BE2C (cell line): ENCODE measurements at regions not wholly inside any gene's neighbourhood (a gene's known extent, or its start where the extent isn't known, plus 50 kb on each side); places are given as distances from the start of the nearest gene placed in this dataset.

Source experiments
- DNase-seq: peaks from one replicate; pipeline ENCODE4 v3.0.0-alpha.2; 2020
- H3K27me3 ChIP-seq: fragments of 250-450 bp; sonication (Bioruptor Pico); 2 replicates; pipeline ENCODE4 v1.5.1; 2020; ENCODE audit warnings: mild to moderate bottlenecking
- H3K36me3 ChIP-seq: fragments of 250-450 bp; sonication (Bioruptor Pico); 2 replicates; pipeline ENCODE4 v1.5.1; 2020; ENCODE audit warnings: mild to moderate bottlenecking
- H3K4me1 ChIP-seq: fragments of 250-450 bp; sonication (Bioruptor Pico); 2 replicates; pipeline ENCODE4 v1.5.1; 2020
- H3K4me3 ChIP-seq: 2 replicates; pipeline ENCODE4 v1.5.1; 2011; ENCODE audit warnings: low read depth, low read length
- H3K9me3 ChIP-seq: fragments of 250-450 bp; sonication (Bioruptor Pico); 2 replicates; pipeline ENCODE4 v1.5.1; 2020
- TF ChIP-seq, protein P1 (sequence below): IDR thresholded peaks from 2 replicates; pipeline ENCODE4 v1.5.1; 2012; ENCODE audit warnings: mild to moderate bottlenecking, low read depth, low read length

DNA sequence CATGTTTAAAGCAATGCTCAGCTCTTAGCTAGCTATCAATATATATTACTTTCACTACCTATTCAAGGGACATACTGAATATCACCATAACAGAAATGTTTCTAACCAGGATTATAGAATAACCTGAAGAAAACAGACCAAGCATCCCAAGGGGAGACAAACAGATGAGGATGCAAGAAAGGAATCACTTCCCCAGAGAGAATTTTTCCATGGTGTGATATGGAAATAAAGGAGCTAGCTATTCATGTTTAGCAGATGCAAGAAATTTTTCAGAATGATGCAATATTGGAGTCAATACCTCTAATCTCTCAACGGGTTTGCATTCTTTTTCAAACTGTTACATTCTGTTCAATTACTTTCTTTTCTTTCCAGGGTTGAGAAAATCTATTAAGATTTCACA is 538.9 kb upstream of the FLRT2 start:
- no peaks in the 10 kb centered on the region; the same call in 1 of the 2 replicates for H3K9me3 ChIP-seq
- no peaks in the 10 kb centered on the region for H3K36me3 ChIP-seq
- no peak overlapping the region for H3K4me3 ChIP-seq
- DNase-seq = no peak
- H3K4me1 ChIP-seq = no peaks in the 10 kb centered on the region
- no peaks in the 10 kb centered on the region for H3K27me3 ChIP-seq
- TF ChIP-seq, protein P1, sequence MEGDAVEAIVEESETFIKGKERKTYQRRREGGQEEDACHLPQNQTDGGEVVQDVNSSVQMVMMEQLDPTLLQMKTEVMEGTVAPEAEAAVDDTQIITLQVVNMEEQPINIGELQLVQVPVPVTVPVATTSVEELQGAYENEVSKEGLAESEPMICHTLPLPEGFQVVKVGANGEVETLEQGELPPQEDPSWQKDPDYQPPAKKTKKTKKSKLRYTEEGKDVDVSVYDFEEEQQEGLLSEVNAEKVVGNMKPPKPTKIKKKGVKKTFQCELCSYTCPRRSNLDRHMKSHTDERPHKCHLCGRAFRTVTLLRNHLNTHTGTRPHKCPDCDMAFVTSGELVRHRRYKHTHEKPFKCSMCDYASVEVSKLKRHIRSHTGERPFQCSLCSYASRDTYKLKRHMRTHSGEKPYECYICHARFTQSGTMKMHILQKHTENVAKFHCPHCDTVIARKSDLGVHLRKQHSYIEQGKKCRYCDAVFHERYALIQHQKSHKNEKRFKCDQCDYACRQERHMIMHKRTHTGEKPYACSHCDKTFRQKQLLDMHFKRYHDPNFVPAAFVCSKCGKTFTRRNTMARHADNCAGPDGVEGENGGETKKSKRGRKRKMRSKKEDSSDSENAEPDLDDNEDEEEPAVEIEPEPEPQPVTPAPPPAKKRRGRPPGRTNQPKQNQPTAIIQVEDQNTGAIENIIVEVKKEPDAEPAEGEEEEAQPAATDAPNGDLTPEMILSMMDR = no peak

DNA sequence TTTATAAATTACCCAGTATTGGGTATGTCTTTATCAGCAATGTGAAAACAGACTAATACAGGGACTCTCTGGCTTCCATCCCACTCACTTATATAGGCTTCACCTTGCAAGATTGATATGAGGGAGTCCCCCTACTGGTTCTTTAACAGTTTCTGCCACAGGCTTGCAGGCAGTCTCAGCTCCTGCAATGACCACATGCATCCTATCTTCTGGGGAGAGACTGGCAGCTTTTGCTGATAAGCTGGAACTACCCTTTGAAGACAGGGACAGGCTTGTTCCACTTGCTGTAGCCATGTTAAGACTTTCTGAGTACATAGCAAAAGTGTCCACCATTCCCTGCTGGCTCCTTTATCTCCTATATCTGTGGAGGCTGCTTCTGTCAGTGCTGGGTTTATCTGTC is 531.7 kb upstream of the FLRT2 start:
- no peak for DNase-seq
- Histone ChIP-seq H3K36me3 (no peaks in the 10 kb centered on the region), H3K4me3 (no peak overlapping the region), H3K9me3 (no peaks in the 10 kb centered on the region; the same call in none of the 2 replicates), H3K4me1 (no peaks in the 10 kb centered on the region), H3K27me3 (no peaks in the 10 kb centered on the region)
- TF ChIP-seq, protein P1 = no peak

DNA sequence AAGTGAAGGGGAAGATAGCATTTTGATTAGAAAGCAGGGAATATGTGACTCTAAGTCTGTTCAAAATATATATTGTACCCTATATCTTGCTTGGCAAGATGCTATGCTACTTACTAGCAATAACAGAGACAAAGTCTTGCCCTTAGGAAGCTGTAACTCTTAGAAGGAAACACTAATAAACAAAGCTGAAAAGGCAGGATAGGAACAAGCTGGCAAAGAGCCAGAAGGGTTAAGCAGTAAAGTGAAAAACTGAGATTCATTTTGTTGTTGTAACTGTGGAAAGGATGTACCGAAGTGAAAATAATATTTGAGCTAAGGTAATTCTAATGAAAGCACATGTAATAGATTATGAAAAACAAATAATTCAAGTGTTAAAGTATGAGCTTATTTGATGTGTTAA is 527.1 kb upstream of the FLRT2 start:
- TF ChIP-seq, protein P1 = no peak
- Histone ChIP-seq H3K4me1 (no peaks in the 10 kb centered on the region), H3K4me3 (no peak overlapping the region), H3K9me3 (no peaks in the 10 kb centered on the region; the same call in none of the 2 replicates), H3K36me3 (no peaks in the 10 kb centered on the region), H3K27me3 (no peaks in the 10 kb centered on the region)
- DNase-seq = no peak

DNA sequence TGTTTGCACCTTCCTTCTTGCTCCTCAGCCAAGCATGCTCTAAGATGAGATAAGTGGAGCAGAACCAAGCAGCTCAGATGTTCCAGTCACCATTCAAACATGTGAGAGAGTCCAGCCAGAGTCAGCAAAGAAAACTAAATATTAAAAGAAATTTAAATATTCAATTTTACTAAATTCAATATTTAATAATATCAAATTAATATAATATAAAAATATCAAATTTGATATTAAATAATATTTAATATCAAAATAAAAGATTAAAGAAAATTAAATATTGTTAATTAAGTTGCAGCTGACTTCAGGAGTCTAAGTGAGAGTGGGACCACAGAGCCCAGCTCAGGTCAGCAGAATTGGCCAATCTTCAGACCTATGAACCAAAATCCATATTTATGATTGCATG is 526.1 kb upstream of the FLRT2 start:
- Histone ChIP-seq H3K4me3 (no peak overlapping the region), H3K27me3 (no peaks in the 10 kb centered on the region), H3K36me3 (no peaks in the 10 kb centered on the region), H3K9me3 (no peaks in the 10 kb centered on the region; the same call in none of the 2 replicates), H3K4me1 (no peaks in the 10 kb centered on the region)
- DNase-seq = no peak
- TF ChIP-seq, protein P1 = no peak

DNA sequence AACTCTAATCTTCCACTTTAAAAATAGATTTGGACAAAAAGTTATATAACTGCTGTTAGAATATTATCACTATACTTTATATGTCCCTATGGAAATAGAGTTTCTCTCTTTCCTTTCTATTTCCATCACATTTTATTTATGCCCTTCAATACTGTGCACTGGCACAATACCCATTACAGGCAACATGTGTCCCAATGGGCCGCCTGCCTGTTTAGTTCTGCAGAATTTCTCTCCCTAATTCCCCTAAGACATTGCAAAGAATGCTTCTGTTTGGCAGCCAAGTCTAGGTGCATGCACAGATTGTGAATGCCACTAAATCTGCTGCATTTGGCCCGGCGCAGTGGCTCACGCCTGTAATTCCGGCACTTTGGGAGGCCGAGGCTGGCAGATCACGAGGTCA is 520.4 kb upstream of the FLRT2 start:
- TF ChIP-seq, protein P1 = no peak
- Histone ChIP-seq H3K4me3 (no peak overlapping the region), H3K4me1 (no peaks in the 10 kb centered on the region), H3K36me3 (no peaks in the 10 kb centered on the region), H3K27me3 (no peaks in the 10 kb centered on the region), H3K9me3 (no peaks in the 10 kb centered on the region; the same call in 1 of the 2 replicates)
- no peak for DNase-seq

DNA sequence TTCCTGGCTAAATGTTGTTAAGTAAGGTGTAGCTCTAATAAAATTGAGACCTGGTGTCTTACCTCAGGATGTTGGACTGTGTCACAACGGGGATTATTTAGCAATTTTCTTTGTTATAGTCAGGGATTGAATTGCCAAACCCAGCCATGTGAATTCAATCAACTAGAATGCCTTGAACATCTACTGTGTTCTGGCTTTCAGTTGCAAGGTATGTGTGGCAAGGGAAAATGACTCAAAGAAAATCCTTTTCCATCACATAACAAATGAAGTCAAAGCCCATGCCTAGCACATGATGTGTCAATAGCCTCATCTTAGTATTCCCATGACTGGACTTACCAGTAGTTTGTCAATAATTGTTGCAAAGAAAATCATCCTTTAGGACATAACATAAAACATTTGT is 519.8 kb upstream of the FLRT2 start:
- Histone ChIP-seq H3K4me1 (no peaks in the 10 kb centered on the region), H3K36me3 (no peaks in the 10 kb centered on the region), H3K27me3 (no peaks in the 10 kb centered on the region), H3K9me3 (no peaks in the 10 kb centered on the region; the same call in 1 of the 2 replicates), H3K4me3 (no peak overlapping the region)
- TF ChIP-seq, protein P1 = no peak
- DNase-seq = no peak
